CD8-positive, alpha-beta memory T cell (primary cell): ENCODE measurements at regions not wholly inside any gene's neighbourhood (a gene's known extent, or its start where the extent isn't known, plus 50 kb on each side); places are given as distances from the start of the nearest gene placed in this dataset.
A peak's percentile ranks its signal among the peaks of the same experiment; 100 is the strongest.
"Not testable (repeated sequence)": the region's sequence is repeated elsewhere in the genome, so short reads cannot be mapped to it uniquely, and the experiment has no call there.

Source experiments
- CTCF ChIA-PET: fragments of 350-600 bp; sonication (Branson Sonifier 250); formaldehyde crosslinking; loops from one replicate; lab custom pipeline; 2021; ENCODE audit warnings: antibody characterized with exemption; lab: Charles Lee
- POLR2A ChIA-PET: fragments of 350-600 bp; sonication (Branson Sonifier 250); formaldehyde crosslinking; loops from one replicate; lab custom pipeline; 2021; ENCODE audit warnings: antibody characterized with exemption; lab: Charles Lee
- DNase-seq, 5 donors: peaks; one replicate each; pipeline versions ENCODE4 v3.0.0 to v3.0.0-alpha.2; 2020 to 2022; ENCODE audit warnings: mixed read lengths in 1 of 5
- H3K27ac ChIP-seq: one replicate; pipeline ENCODE4 v1.7.0; 2013; ENCODE audit warnings: low read depth, mild to moderate bottlenecking, low read length, moderate library complexity
- H3K27me3 ChIP-seq: 2 replicates; pipeline ENCODE4 v1.7.0; 2013; ENCODE audit warnings: low read length, mild to moderate bottlenecking; ENCODE audit not compliant: insufficient read depth, poor library complexity, severe bottlenecking
- H3K36me3 ChIP-seq: 2 replicates; pipeline ENCODE4 v1.7.0; 2013; ENCODE audit warnings: mild to moderate bottlenecking, low read length, moderate library complexity; ENCODE audit not compliant: insufficient read depth
- H3K4me1 ChIP-seq: 2 replicates; pipeline ENCODE4 v1.7.0; 2013; ENCODE audit warnings: mild to moderate bottlenecking, low read length, moderate library complexity; ENCODE audit not compliant: insufficient read depth
- H3K4me3 ChIP-seq: 2 replicates; pipeline ENCODE4 v1.7.0; 2013; ENCODE audit warnings: mild to moderate bottlenecking, low read length
- H3K9me3 ChIP-seq: 2 replicates; pipeline ENCODE4 v1.7.0; 2013; ENCODE audit warnings: mild to moderate bottlenecking, low read length
- H3K27ac Mint-ChIP-seq, 8 donors: one replicate each; pipeline ENCODE4 v1.8.0; 2020 to 2021; ENCODE audit warnings: mixed read lengths in 8 of 8, mild to moderate bottlenecking in 6 of 8, inconsistent platforms in 3 of 8, moderate library complexity in 3 of 8
- H3K27me3 Mint-ChIP-seq, 2 donors: one replicate each; pipeline ENCODE4 v1.8.0; 2020 to 2021; ENCODE audit warnings: mixed read lengths in 2 of 2, mild to moderate bottlenecking in 1 of 2, moderate library complexity in 1 of 2
- H3K36me3 Mint-ChIP-seq, 3 donors: one replicate each; pipeline ENCODE4 v1.8.0; 2020 to 2021; ENCODE audit warnings: mixed read lengths in 3 of 3, inconsistent platforms in 1 of 3, mild to moderate bottlenecking in 1 of 3
- H3K4me1 Mint-ChIP-seq, 3 donors: one replicate each; pipeline ENCODE4 v1.8.0; 2020 to 2021; ENCODE audit warnings: mixed read lengths in 3 of 3, inconsistent platforms in 1 of 3, mild to moderate bottlenecking in 1 of 3
- H3K4me3 Mint-ChIP-seq, 7 donors: one replicate each; pipeline ENCODE4 v1.8.0; 2020 to 2021; ENCODE audit warnings: mixed read lengths in 7 of 7, mild to moderate bottlenecking in 6 of 7, moderate library complexity in 4 of 7, inconsistent platforms in 2 of 7
- H3K9me3 Mint-ChIP-seq, 5 donors: one replicate each; pipeline ENCODE4 v1.8.0; 2020 to 2022; ENCODE audit warnings: mixed read lengths in 5 of 5, mild to moderate bottlenecking in 3 of 5, moderate library complexity in 2 of 5, inconsistent platforms in 1 of 5

- no peak for DNase-seq
- Mint-ChIP-seq H3K9me3 (peaks cover 0 to 3% (median 0%) of the 10 kb centered on the region in 5 donors), H3K36me3 (no peaks in the 10 kb centered on the region), H3K4me3 (no peak overlapping the region), H3K4me1 (peaks cover 0 to 6% (median 4%) of the 10 kb centered on the region in 3 donors), H3K27me3 (peaks cover 8 to 44% of the 10 kb centered on the region in 2 donors), H3K27ac (no peak overlapping the region)
- Histone ChIP-seq H3K4me1 (no peaks in the 10 kb centered on the region), H3K4me3 (no peak overlapping the region), H3K36me3 (no peaks in the 10 kb centered on the region), H3K27me3 (no peaks in the 10 kb centered on the region), H3K27ac (no peak overlapping the region), H3K9me3 (no peaks in the 10 kb centered on the region)
- CTCF ChIA-PET, result no interaction called here
- POLR2A ChIA-PET, result no interaction called here
Measured at GRCh38 chr9:88892724-88893123, 98.5 kb upstream of the S1PR3 start.

- peaks cover 5 to 43% of the 10 kb centered on the region in 2 donors for H3K27me3 Mint-ChIP-seq
- no peak for DNase-seq
- ChIA-PET POLR2A (no interaction called here), CTCF (interaction anchor here (1.1 kb wide), 1 partner anchor 19 kb away, joined by 3 read pairs; no protein-coding TSS in a partner anchor)
- no peak overlapping the region for H3K27ac Mint-ChIP-seq
- no peak overlapping the region for H3K4me3 Mint-ChIP-seq
- no peak overlapping the region for H3K4me3 ChIP-seq
- peaks cover 0 to 3% (median 0%) of the 10 kb centered on the region in 5 donors for H3K9me3 Mint-ChIP-seq
- H3K4me1 Mint-ChIP-seq, result no peaks in the 10 kb centered on the region
- H3K27ac ChIP-seq, result no peak overlapping the region
- H3K27me3 ChIP-seq, result no peaks in the 10 kb centered on the region
- no peaks in the 10 kb centered on the region for H3K9me3 ChIP-seq
- no peaks in the 10 kb centered on the region for H3K36me3 ChIP-seq
- H3K36me3 Mint-ChIP-seq, result no peaks in the 10 kb centered on the region
- no peaks in the 10 kb centered on the region for H3K4me1 ChIP-seq
Measured at GRCh38 chr9:88897081-88897480, 94.2 kb upstream of the S1PR3 start.

- Mint-ChIP-seq H3K27me3 (peaks cover 5 to 46% of the 10 kb centered on the region in 2 donors), H3K4me3 (no peak overlapping the region), H3K9me3 (peaks cover 0 to 3% (median 0%) of the 10 kb centered on the region in 5 donors), H3K27ac (no peak overlapping the region), H3K4me1 (no peaks in the 10 kb centered on the region), H3K36me3 (no peaks in the 10 kb centered on the region)
- no peak overlapping the region for H3K4me3 ChIP-seq
- H3K4me1 ChIP-seq, result no peaks in the 10 kb centered on the region
- CTCF ChIA-PET, result interaction anchor here (1.1 kb wide), 1 partner anchor 18 kb away, joined by 3 read pairs; no protein-coding TSS in a partner anchor
- no peak for DNase-seq
- no peaks in the 10 kb centered on the region for H3K27me3 ChIP-seq
- H3K27ac ChIP-seq, result no peak overlapping the region
- H3K9me3 ChIP-seq, result no peaks in the 10 kb centered on the region
- no peaks in the 10 kb centered on the region for H3K36me3 ChIP-seq
- POLR2A ChIA-PET, result no interaction called here
Measured at GRCh38 chr9:88898039-88898720, 93.1 kb upstream of the S1PR3 start.

GRCh38 chr9:88905506-88905905, 85.8 kb upstream of the S1PR3 start:
- H3K9me3 ChIP-seq, result no peaks in the 10 kb centered on the region
- H3K27me3 ChIP-seq, result no peaks in the 10 kb centered on the region
- Mint-ChIP-seq H3K9me3 (peaks cover 0 to 13% (median 9%) of the 10 kb centered on the region in 5 donors), H3K27ac (no peak overlapping the region), H3K4me3 (no peak overlapping the region), H3K4me1 (no peaks in the 10 kb centered on the region), H3K27me3 (peaks cover 1 to 59% of the 10 kb centered on the region in 2 donors), H3K36me3 (peaks cover 0 to 3% (median 0%) of the 10 kb centered on the region in 3 donors)
- no peak overlapping the region for H3K4me3 ChIP-seq
- no peaks in the 10 kb centered on the region for H3K36me3 ChIP-seq
- no peaks in the 10 kb centered on the region for H3K4me1 ChIP-seq
- no peak for DNase-seq
- ChIA-PET POLR2A (no interaction called here), CTCF (no interaction called here)
- H3K27ac ChIP-seq, result no peak overlapping the region

GRCh38 chr9:88915916-88916315, 75.4 kb upstream of the S1PR3 start:
- Histone ChIP-seq H3K4me1 (peaks cover 7% of the 10 kb centered on the region), H3K27me3 (no peaks in the 10 kb centered on the region), H3K36me3 (no peaks in the 10 kb centered on the region), H3K9me3 (no peaks in the 10 kb centered on the region), H3K27ac (no peak overlapping the region), H3K4me3 (no peak overlapping the region)
- POLR2A ChIA-PET, result no interaction called here
- Mint-ChIP-seq H3K27ac (no peak overlapping the region), H3K4me3 (no peak overlapping the region), H3K36me3 (peaks cover 0 to 6% (median 0%) of the 10 kb centered on the region in 3 donors), H3K4me1 (peaks cover 7 to 14% (median 8%) of the 10 kb centered on the region in 3 donors), H3K27me3 (peaks cover 0 to 9% of the 10 kb centered on the region in 2 donors), H3K9me3 (peaks cover 0 to 10% (median 3%) of the 10 kb centered on the region in 5 donors)
- CTCF ChIA-PET, result interaction anchor here (1.3 kb wide), 1 partner anchor 18 kb away, joined by 3 read pairs; no protein-coding TSS in a partner anchor
- no peak for DNase-seq

GRCh38 chr9:88916894-88917293, 74.4 kb upstream of the S1PR3 start:
- Histone ChIP-seq H3K4me1 (peaks cover 17% of the 10 kb centered on the region), H3K36me3 (no peaks in the 10 kb centered on the region), H3K27ac (no peak overlapping the region), H3K27me3 (no peaks in the 10 kb centered on the region), H3K4me3 (no peak overlapping the region), H3K9me3 (no peaks in the 10 kb centered on the region)
- POLR2A ChIA-PET, result no interaction called here
- Mint-ChIP-seq H3K9me3 (peaks cover 0 to 10% (median 3%) of the 10 kb centered on the region in 5 donors), H3K27ac (peak overlapping the region in 1 of 8 donors; percentile 20), H3K4me3 (no peak overlapping the region), H3K36me3 (peaks cover 0 to 6% (median 0%) of the 10 kb centered on the region in 3 donors), H3K27me3 (peaks cover 0 to 8% of the 10 kb centered on the region in 2 donors), H3K4me1 (peaks cover 15 to 24% (median 18%) of the 10 kb centered on the region in 3 donors)
- no peak for DNase-seq
- CTCF ChIA-PET, result interaction anchor here (1.3 kb wide), 1 partner anchor 19 kb away, joined by 3 read pairs; no protein-coding TSS in a partner anchor

GRCh38 chr9:88917375-88917774, 73.9 kb upstream of the S1PR3 start:
- CTCF ChIA-PET, result no interaction called here
- H3K27ac Mint-ChIP-seq, result no peak overlapping the region
- Histone ChIP-seq H3K27me3 (no peaks in the 10 kb centered on the region), H3K27ac (no peak overlapping the region), H3K9me3 (no peaks in the 10 kb centered on the region), H3K4me1 (peaks cover 21% of the 10 kb centered on the region), H3K4me3 (no peak overlapping the region), H3K36me3 (no peaks in the 10 kb centered on the region)
- DNase-seq, result no peak
- POLR2A ChIA-PET, result no interaction called here
- H3K9me3 Mint-ChIP-seq, result peaks cover 0 to 10% (median 3%) of the 10 kb centered on the region in 5 donors
- H3K4me1 Mint-ChIP-seq, result peaks cover 19 to 29% (median 23%) of the 10 kb centered on the region in 3 donors
- H3K4me3 Mint-ChIP-seq, result no peak overlapping the region
- H3K36me3 Mint-ChIP-seq, result peaks cover 0 to 6% (median 0%) of the 10 kb centered on the region in 3 donors
- H3K27me3 Mint-ChIP-seq, result peaks cover 0 to 8% of the 10 kb centered on the region in 2 donors

GRCh38 chr9:88918537-88918936, 72.7 kb upstream of the S1PR3 start:
- H3K4me3 ChIP-seq, POLR2A ChIA-PET, H3K27me3 ChIP-seq, DNase-seq, H3K27ac Mint-ChIP-seq, CTCF ChIA-PET, H3K27ac ChIP-seq, H3K36me3 Mint-ChIP-seq, H3K9me3 ChIP-seq, H3K4me3 Mint-ChIP-seq, H3K36me3 ChIP-seq, H3K27me3 Mint-ChIP-seq: not testable (repeated sequence)
- Mint-ChIP-seq H3K4me1 (peaks cover 31 to 40% (median 35%) of the 10 kb centered on the region in 3 donors), H3K9me3 (peaks cover 0 to 10% (median 3%) of the 10 kb centered on the region in 5 donors)
- peaks cover 33% of the 10 kb centered on the region for H3K4me1 ChIP-seq
